SU-DHL-6 (cell line): ENCODE measurements at regions not wholly inside any gene's neighbourhood (a gene's known extent, or its start where the extent isn't known, plus 50 kb on each side); places are given as distances from the start of the nearest gene placed in this dataset.

Source experiments
- H2AFZ ChIP-seq: fragments of 200-600 bp; sonication (generic); 2 replicates; pipeline ENCODE4 v1.6.1; 2014; ENCODE audit warnings: low read depth, mild to moderate bottlenecking, moderate library complexity, mixed read lengths, antibody characterized with exemption, low read length; ENCODE audit not compliant: severe bottlenecking
- H3F3A ChIP-seq: fragments of 200-600 bp; shearing (Covaris generic); 2 replicates; pipeline ENCODE4 v1.6.0; 2016; ENCODE audit warnings: antibody characterized with exemption, mild to moderate bottlenecking; ENCODE audit not compliant: insufficient read depth
- H3K27ac ChIP-seq: fragments of 200-600 bp; sonication (generic); 2 replicates; pipeline ENCODE4 v1.5.1; 2016; ENCODE audit warnings: low read depth, mild to moderate bottlenecking, low read length, moderate library complexity, mixed read lengths
- H3K27me3 ChIP-seq: fragments of 200-600 bp; sonication (generic), shearing (Covaris generic); 2 replicates; pipeline ENCODE4 v1.6.0; 2014; ENCODE audit warnings: mild to moderate bottlenecking, low read length
- H3K36me3 ChIP-seq: fragments of 200-600 bp; sonication (generic); 2 replicates; pipeline ENCODE4 v1.6.1; 2014; ENCODE audit warnings: mild to moderate bottlenecking, low read length, mixed read lengths
- H3K4me2 ChIP-seq: fragments of 300-600, 200-600 bp; shearing (Covaris generic), sonication (generic); 2 replicates; pipeline ENCODE4 v1.6.0; 2014; ENCODE audit warnings: low read length, low read depth, mild to moderate bottlenecking; ENCODE audit not compliant: poor library complexity, severe bottlenecking
- H3K4me3 ChIP-seq: fragments of 200-600 bp; sonication (generic); 2 replicates; pipeline ENCODE4 v1.5.1; 2014; ENCODE audit warnings: antibody characterized with exemption, low read length, mild to moderate bottlenecking, mixed read lengths; ENCODE audit not compliant: insufficient read depth, poor library complexity, severe bottlenecking
- H3K79me2 ChIP-seq: fragments of 200-600 bp; sonication (generic); 2 replicates; pipeline ENCODE4 v1.6.1; 2014; ENCODE audit warnings: mild to moderate bottlenecking, low read length, moderate library complexity; ENCODE audit not compliant: insufficient read depth
- H3K9ac ChIP-seq: fragments of 200-600 bp; sonication (generic); 2 replicates; pipeline ENCODE4 v1.7.0; 2014; ENCODE audit warnings: mild to moderate bottlenecking, low read length
- H3K9me2 ChIP-seq: fragments of 200-600 bp; sonication (generic); replicated peaks from 2 replicates; pipeline ENCODE4 v1.6.1; 2014; ENCODE audit warnings: low read length; ENCODE audit not compliant: insufficient read depth
- H3K9me3 ChIP-seq: fragments of 200-600 bp; sonication (generic); 2 replicates; pipeline ENCODE4 v1.6.1; 2014; ENCODE audit warnings: low read length, mixed read lengths; ENCODE audit not compliant: insufficient read depth
- H4K20me1 ChIP-seq: fragments of 200-600 bp; sonication (generic); 2 replicates; pipeline ENCODE4 v1.6.1; 2014; ENCODE audit warnings: low read depth, mild to moderate bottlenecking, antibody characterized with exemption, low read length, moderate library complexity, mixed read lengths
- EZH2phosphoT487 ChIP-seq: fragments of 200-600 bp; sonication (generic), shearing (Covaris generic); conservative IDR thresholded peaks from 2 replicates; pipeline ENCODE4 v1.6.1; 2018; ENCODE audit warnings: mild to moderate bottlenecking, antibody characterized with exemption, low read length, moderate library complexity, mixed read lengths
- TF ChIP-seq, protein P1 (sequence below): fragments of 200-600 bp; sonication (generic); IDR thresholded peaks from one replicate; pipeline ENCODE4 v1.5.1; 2017; ENCODE audit warnings: antibody characterized with exemption, mild to moderate bottlenecking, low read length, moderate library complexity; ENCODE audit not compliant: insufficient read depth, poor library complexity, severe bottlenecking

DNA sequence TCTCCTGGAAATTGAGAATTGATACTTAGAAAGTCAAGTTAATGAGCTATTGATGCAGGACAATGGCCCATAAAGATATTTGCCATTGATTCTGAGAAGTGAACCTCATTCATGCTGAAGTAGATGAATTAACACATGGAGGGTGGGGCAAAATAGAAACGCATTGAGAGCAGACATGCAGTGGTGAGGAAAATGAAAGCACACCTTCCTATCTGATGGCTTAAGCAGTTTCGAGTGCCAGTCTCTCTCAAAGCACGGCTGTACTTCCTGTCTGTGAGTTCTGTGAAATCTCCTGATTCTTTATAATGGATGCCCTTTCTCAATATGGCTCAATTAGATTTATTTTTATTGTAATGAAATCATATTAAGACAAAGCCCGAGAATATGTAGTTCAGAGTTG, 247.0 kb downstream of the TMX3 start:
- Histone ChIP-seq H3K36me3 (no peaks in the 10 kb centered on the region), H3K27me3 (no peaks in the 10 kb centered on the region), H3K9me3 (no peaks in the 10 kb centered on the region), H3F3A (no peaks in the 10 kb centered on the region), H2AFZ (no peak overlapping the region), H4K20me1 (no peaks in the 10 kb centered on the region), H3K27ac (no peak overlapping the region), H3K9ac (no peak overlapping the region), H3K9me2 (no peaks in the 10 kb centered on the region), H3K4me3 (no peak overlapping the region), H3K79me2 (no peaks in the 10 kb centered on the region), H3K4me2 (no peak overlapping the region)
- no peak for TF ChIP-seq EZH2phosphoT487
- TF ChIP-seq, protein P1, sequence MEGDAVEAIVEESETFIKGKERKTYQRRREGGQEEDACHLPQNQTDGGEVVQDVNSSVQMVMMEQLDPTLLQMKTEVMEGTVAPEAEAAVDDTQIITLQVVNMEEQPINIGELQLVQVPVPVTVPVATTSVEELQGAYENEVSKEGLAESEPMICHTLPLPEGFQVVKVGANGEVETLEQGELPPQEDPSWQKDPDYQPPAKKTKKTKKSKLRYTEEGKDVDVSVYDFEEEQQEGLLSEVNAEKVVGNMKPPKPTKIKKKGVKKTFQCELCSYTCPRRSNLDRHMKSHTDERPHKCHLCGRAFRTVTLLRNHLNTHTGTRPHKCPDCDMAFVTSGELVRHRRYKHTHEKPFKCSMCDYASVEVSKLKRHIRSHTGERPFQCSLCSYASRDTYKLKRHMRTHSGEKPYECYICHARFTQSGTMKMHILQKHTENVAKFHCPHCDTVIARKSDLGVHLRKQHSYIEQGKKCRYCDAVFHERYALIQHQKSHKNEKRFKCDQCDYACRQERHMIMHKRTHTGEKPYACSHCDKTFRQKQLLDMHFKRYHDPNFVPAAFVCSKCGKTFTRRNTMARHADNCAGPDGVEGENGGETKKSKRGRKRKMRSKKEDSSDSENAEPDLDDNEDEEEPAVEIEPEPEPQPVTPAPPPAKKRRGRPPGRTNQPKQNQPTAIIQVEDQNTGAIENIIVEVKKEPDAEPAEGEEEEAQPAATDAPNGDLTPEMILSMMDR, result no peak

DNA sequence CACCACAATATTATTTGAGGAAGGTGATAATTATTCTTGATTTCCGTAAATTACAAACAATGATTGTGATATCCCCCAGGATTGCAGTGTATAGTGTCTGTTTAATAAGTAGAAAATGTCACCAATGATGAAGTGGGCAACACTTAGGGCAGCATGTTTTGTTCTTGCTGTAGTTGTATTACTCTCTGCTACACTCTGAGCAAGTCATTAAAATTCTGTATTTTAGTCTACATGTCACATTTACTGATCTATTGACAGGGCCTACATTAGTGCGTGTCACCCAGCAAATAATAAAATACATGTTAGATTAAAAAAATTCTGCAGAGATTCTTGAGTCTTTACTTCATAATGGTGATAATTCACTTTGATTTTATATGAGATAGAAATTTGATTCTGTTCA, 247.6 kb downstream of the TMX3 start:
- Histone ChIP-seq H3K4me3 (no peak overlapping the region), H3K9me2 (no peaks in the 10 kb centered on the region), H3K36me3 (no peaks in the 10 kb centered on the region), H2AFZ (no peak overlapping the region), H4K20me1 (no peaks in the 10 kb centered on the region), H3K4me2 (no peak overlapping the region), H3K27ac (no peak overlapping the region), H3K9ac (no peak overlapping the region), H3K9me3 (no peaks in the 10 kb centered on the region), H3K79me2 (no peaks in the 10 kb centered on the region), H3K27me3 (no peaks in the 10 kb centered on the region), H3F3A (no peaks in the 10 kb centered on the region)
- TF ChIP-seq, protein P1, result no peak
- no peak for TF ChIP-seq EZH2phosphoT487

DNA sequence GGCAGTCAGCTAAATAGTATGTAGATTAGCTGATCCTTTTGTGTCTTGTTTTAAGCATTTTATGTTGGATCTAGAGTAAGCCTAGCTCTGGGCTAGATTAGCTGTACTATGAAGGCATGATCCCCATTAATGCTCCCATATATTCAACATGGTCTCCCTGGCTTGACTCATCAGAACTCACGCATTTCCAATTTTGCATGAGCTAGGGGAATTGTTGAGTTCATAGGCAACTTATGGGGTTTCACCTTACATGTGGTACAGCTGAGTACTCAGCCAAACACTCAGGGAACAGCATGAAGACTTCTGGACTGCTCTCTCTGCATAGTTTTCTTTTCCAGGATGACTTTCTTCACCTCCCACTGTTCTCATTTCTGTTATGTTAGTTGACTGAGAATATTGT, 248.2 kb downstream of the TMX3 start:
- Histone ChIP-seq H3K27me3 (no peaks in the 10 kb centered on the region), H3K9ac (no peak overlapping the region), H3K9me2 (no peaks in the 10 kb centered on the region), H3K27ac (no peak overlapping the region), H3K36me3 (no peaks in the 10 kb centered on the region), H2AFZ (no peak overlapping the region), H3K4me3 (no peak overlapping the region), H4K20me1 (no peaks in the 10 kb centered on the region), H3F3A (no peaks in the 10 kb centered on the region), H3K79me2 (no peaks in the 10 kb centered on the region), H3K4me2 (no peak overlapping the region), H3K9me3 (no peaks in the 10 kb centered on the region)
- TF ChIP-seq EZH2phosphoT487, result no peak
- TF ChIP-seq, protein P1, result no peak

DNA sequence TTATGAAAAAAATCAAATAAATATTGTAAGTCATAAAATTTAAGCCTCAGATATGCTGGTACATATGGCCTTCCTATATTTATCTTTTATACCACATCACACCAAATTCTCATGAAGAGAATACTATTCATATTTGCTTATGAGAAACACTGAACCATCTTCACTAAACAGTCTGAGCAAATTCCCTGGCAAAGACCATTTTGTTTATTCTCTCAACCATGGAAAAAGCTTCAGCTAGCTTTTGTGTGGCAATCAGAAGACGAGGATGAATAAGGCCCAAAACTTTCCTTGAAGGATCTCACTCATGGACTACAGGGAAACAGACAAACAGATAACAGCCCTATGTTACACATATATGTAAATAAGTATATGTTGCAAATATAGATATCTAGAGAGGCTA, 252.1 kb downstream of the TMX3 start:
- TF ChIP-seq, protein P1, result no peak
- TF ChIP-seq EZH2phosphoT487, result no peak
- Histone ChIP-seq H4K20me1 (no peaks in the 10 kb centered on the region), H3K36me3 (no peaks in the 10 kb centered on the region), H3K9me3 (no peaks in the 10 kb centered on the region), H2AFZ (no peak overlapping the region), H3K4me2 (no peak overlapping the region), H3K9me2 (no peaks in the 10 kb centered on the region), H3K27me3 (no peaks in the 10 kb centered on the region), H3K79me2 (no peaks in the 10 kb centered on the region), H3K9ac (no peak overlapping the region), H3F3A (no peaks in the 10 kb centered on the region), H3K4me3 (no peak overlapping the region), H3K27ac (no peak overlapping the region)
